Stomach (tissue), 8 donors: ENCODE measurements at regions not wholly inside any gene's neighbourhood (a gene's known extent, or its start where the extent isn't known, plus 50 kb on each side); places are given as distances from the start of the nearest gene placed in this dataset.

Experiments
- DNase-seq, 2 donors: peaks; one replicate each; pipeline versions ENCODE4 v3.0.0 to v3.0.0-alpha.2; 2013 to 2019
- H3K27ac ChIP-seq, 5 donors: fragments of 200-600 bp in 4 of 5; sonication (generic) in 4 of 5; one replicate each; pipeline ENCODE4 v1.5.1; 2013 to 2019; ENCODE audit warnings: mild to moderate bottlenecking in 1 of 5, moderate library complexity in 1 of 5
- H3K27me3 ChIP-seq, 3 donors: fragments of 200-600 bp; sonication (generic); one replicate each; pipeline ENCODE4 v1.5.1; 2017 to 2019; ENCODE audit warnings: mixed run types in 1 of 3
- H3K36me3 ChIP-seq, 4 donors: fragments of 200-600 bp; sonication (generic); 1 replicate in 3 of 4; 2 replicates in 1 of 4; pipeline ENCODE4 v1.5.1; 2016 to 2019
- H3K4me1 ChIP-seq, 4 donors: fragments of 200-600 bp; sonication (generic); one replicate each; pipeline ENCODE4 v1.5.1; 2016 to 2019
- H3K4me3 ChIP-seq, 4 donors: fragments of 200-600 bp; sonication (generic) in 3 of 4; one replicate each; pipeline ENCODE4 v1.5.1; 2016 to 2019; ENCODE audit warnings: mild to moderate bottlenecking in 1 of 4
- H3K9me3 ChIP-seq, 4 donors: fragments of 200-600 bp; sonication (generic); one replicate each; pipeline ENCODE4 v1.5.1; 2016 to 2019
- EP300 ChIP-seq: sonication (generic); formaldehyde crosslinking; IDR thresholded peaks from one replicate; pipeline ENCODE4 v1.6.1; 2017; ENCODE audit warnings: antibody characterized with exemption
- POLR2A ChIP-seq, 4 donors: fragments of 450-650 bp; IDR thresholded peaks; one replicate each; pipeline ENCODE4 v1.6.1; 2016; ENCODE audit warnings: antibody characterized with exemption in 4 of 4, control low read depth in 2 of 4, mild to moderate bottlenecking in 1 of 4, moderate library complexity in 1 of 4
- POLR2AphosphoS5 ChIP-seq, 3 donors: sonication (generic); formaldehyde crosslinking; IDR thresholded peaks; one replicate each; pipeline ENCODE4 v1.6.1; 2016; ENCODE audit warnings: antibody characterized with exemption in 3 of 3
- WGBS, 5 donors: extraction: QIAGEN DNeasy Blood & Tissue Kit in 3 of 5; methylation state at CpG; one replicate each; pipeline versions ENCODE4 v1.1.5 to v1.1.7; 2013 to 2018; 5-methylcytosine and 5-hydroxymethylcytosine counted together
- intact Hi-C: fragments of 100-400 bp; cut with DNase I; formaldehyde crosslinking; loops from one replicate; pipeline ENCODE4 v1.15.1; 2023; ENCODE audit warnings: low total_unique reads
- small RNA-seq, 4 donors: library from RNA; depleted of rRNA; stranded (forward); fragments of <200 nt; gene quantifications; one replicate each; pipeline ENCODE3, GENCODE V24; 2016
- TF ChIP-seq, protein P1 (sequence below), 7 experiments: fragments of 450-650 bp in 4 of 7; fragments of 200-600 bp in 3 of 7; sonication (generic) in 3 of 7; IDR thresholded peaks; one replicate each; pipeline ENCODE4 v1.5.1; 2016 to 2019; ENCODE audit warnings: antibody characterized with exemption in 7 of 7, control low read depth in 2 of 7, mild to moderate bottlenecking in 1 of 7
- donor health status: healthy with polysubstance abuse.
- donor health status: Bipolar disorder and iron deficiency.
- donor health status: healthy.

DNA sequence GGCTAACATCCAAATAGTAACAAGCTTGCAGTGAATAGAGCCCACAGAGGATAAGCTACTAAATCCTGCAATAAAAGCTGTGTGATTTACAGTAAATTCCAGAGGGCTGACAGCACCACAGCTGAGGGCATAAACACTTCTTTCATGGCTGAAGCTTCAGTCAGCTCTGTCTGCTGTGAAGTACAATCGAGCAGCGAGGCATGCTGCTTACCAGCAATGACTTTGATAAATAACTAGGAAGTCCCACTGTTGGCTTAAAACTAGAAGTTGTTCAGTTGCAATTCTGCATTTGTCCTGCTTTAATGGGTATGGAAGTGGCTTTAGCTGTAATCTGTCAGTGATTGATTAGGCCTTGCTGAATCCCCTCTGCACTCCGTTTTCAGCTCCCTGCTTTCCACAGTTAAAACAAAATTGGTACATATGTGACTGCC, 65.2 kb upstream of the FIGN start:
- peaks cover 0 to 24% (median 10%) of the 10 kb centered on the region in 4 donors for H3K4me1 ChIP-seq
- no peaks in the 10 kb centered on the region for H3K9me3 ChIP-seq
- DNase-seq: peak in 1 of 2 donors; percentile 66
- H3K4me3 ChIP-seq: no peak overlapping the region
- H3K36me3 ChIP-seq: no peaks in the 10 kb centered on the region
- TF ChIP-seq EP300 (no peak), POLR2A (IDR thresholded peaks at IDR 0.05) (no peak), POLR2AphosphoS5 (IDR thresholded peaks at IDR 0.05) (no peak)
- TF ChIP-seq, protein P1, sequence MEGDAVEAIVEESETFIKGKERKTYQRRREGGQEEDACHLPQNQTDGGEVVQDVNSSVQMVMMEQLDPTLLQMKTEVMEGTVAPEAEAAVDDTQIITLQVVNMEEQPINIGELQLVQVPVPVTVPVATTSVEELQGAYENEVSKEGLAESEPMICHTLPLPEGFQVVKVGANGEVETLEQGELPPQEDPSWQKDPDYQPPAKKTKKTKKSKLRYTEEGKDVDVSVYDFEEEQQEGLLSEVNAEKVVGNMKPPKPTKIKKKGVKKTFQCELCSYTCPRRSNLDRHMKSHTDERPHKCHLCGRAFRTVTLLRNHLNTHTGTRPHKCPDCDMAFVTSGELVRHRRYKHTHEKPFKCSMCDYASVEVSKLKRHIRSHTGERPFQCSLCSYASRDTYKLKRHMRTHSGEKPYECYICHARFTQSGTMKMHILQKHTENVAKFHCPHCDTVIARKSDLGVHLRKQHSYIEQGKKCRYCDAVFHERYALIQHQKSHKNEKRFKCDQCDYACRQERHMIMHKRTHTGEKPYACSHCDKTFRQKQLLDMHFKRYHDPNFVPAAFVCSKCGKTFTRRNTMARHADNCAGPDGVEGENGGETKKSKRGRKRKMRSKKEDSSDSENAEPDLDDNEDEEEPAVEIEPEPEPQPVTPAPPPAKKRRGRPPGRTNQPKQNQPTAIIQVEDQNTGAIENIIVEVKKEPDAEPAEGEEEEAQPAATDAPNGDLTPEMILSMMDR (IDR thresholded peaks at IDR 0.05): no peak
- no peaks in the 10 kb centered on the region for H3K27me3 ChIP-seq
- 2 to 31% (median 13%) methylated on average over 3 of the region's 3 CpGs for WGBS, 5 donors
- peak overlapping the region in 1 of 5 donors; percentile 9 for H3K27ac ChIP-seq
- intact Hi-C loops: no loop called here

DNA sequence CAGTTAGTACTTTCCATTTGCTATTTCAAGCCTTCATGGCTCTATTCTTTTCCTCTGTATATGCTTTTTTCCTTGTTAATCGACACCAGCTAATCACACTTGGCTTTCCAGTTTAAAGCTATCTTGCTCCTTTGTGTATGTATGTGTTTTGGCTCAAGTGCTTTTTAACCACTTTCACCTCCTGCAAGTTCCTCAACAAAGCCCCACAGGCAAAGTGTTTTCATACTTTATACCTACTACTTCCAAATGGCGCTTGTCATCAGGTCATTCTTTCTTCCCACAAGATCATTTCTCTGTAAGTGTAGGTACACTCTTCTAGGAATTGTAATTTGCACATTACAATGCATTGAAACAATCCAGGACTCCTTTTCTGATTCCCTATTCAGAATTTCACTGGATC, 64.0 kb upstream of the FIGN start:
- WGBS, 5 donors: 26 to 56% (median 37%) methylated on average over 2 of the region's 2 CpGs
- Histone ChIP-seq H3K4me3 (no peak overlapping the region), H3K4me1 (peaks cover 0 to 24% (median 10%) of the 10 kb centered on the region in 4 donors), H3K9me3 (no peaks in the 10 kb centered on the region), H3K27ac (no peak overlapping the region), H3K27me3 (no peaks in the 10 kb centered on the region), H3K36me3 (no peaks in the 10 kb centered on the region)
- intact Hi-C loops: no loop called here
- TF ChIP-seq EP300: no peak
- no peak for TF ChIP-seq POLR2AphosphoS5 (IDR thresholded peaks at IDR 0.05)
- TF ChIP-seq POLR2A (IDR thresholded peaks at IDR 0.05): no peak
- TF ChIP-seq, protein P1 (IDR thresholded peaks at IDR 0.05): no peak
- DNase-seq: no peak

DNA sequence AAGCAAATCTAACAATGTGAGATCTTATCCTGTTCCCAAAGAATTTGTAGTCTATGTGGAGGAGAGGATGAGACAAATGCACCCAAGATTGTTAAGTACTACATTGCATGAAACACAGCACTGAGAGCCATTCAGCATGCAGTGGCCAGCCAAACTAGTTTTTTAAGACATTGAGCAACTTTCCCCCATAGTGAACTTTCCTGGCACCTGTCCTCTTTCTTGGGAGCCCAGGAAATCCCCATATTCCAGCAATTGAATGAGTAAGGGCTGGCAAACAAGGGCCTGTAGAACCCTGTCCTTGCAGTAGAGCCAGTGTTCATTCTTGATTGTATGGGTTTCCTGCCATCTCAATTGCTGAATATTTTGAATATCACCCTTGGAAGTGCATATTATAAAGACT, 58.8 kb upstream of the FIGN start:
- H3K9me3 ChIP-seq: no peaks in the 10 kb centered on the region
- intact Hi-C loops: no loop called here
- DNase-seq: peak in 1 of 2 donors; percentile 2
- TF ChIP-seq POLR2A (IDR thresholded peaks at IDR 0.05): no peak
- TF ChIP-seq EP300: no peak
- TF ChIP-seq POLR2AphosphoS5 (IDR thresholded peaks at IDR 0.05): no peak
- TF ChIP-seq, protein P1 (IDR thresholded peaks at IDR 0.05): no peak
- H3K4me3 ChIP-seq: no peak overlapping the region
- H3K4me1 ChIP-seq: peaks cover 0 to 1% (median 0%) of the 10 kb centered on the region in 4 donors
- no peaks in the 10 kb centered on the region for H3K36me3 ChIP-seq
- no peaks in the 10 kb centered on the region for H3K27me3 ChIP-seq
- H3K27ac ChIP-seq: no peak overlapping the region

Small RNA genes in the stretch of these regions (small RNA-seq; reads per million reads assigned to genes)
- 0 reads per million in 4 donors for gene CYP2C56P
